GM21576 (cell line): ENCODE measurements at regions not wholly inside any gene's neighbourhood (a gene's known extent, or its start where the extent isn't known, plus 50 kb on each side); places are given as distances from the start of the nearest gene placed in this dataset.
"Not testable (repeated sequence)": the region's sequence is repeated elsewhere in the genome, so short reads cannot be mapped to it uniquely, and the experiment has no call there.

Experiments
- ATAC-seq: cut with Tn5 transposase; IDR thresholded peaks from one replicate; pipeline ENCODE4 v1.9.1; 2021; ENCODE audit warnings: mild to moderate bottlenecking, moderate library complexity; ENCODE audit not compliant: unreplicated experiment

- ATAC-seq: no peak
Observed at GRCh38 chr3:186454881-186455703, 89.1 kb downstream of the CRYGS start.

- ATAC-seq: no peak
Observed at GRCh38 chr3:186453531-186453930, 90.6 kb downstream of the CRYGS start.

- ATAC-seq: no peak
Observed at GRCh38 chr3:186452517-186452916, 90.5 kb upstream of the DGKG start.

GRCh38 chr3:186451371-186451770 lies 89.3 kb upstream of the DGKG start:
- no peak for ATAC-seq

GRCh38 chr3:186444974-186445373 lies 82.9 kb upstream of the DGKG start:
- no peak for ATAC-seq

GRCh38 chr3:186444288-186444687 lies 82.3 kb upstream of the DGKG start:
- no peak for ATAC-seq

GRCh38 chr3:186442979-186443378 lies 80.9 kb upstream of the DGKG start:
- not testable (repeated sequence) for ATAC-seq

- no peak for ATAC-seq
Observed at GRCh38 chr3:186442162-186442561, 80.1 kb upstream of the DGKG start.

- ATAC-seq: no peak
Observed at GRCh38 chr3:186440891-186441290, 78.9 kb upstream of the DGKG start.

- no peak for ATAC-seq
Observed at GRCh38 chr3:186439725-186440124, 77.7 kb upstream of the DGKG start.

- not testable (repeated sequence) for ATAC-seq
Observed at GRCh38 chr3:186435332-186435731, 73.3 kb upstream of the DGKG start.

GRCh38 chr3:186432944-186433732 lies 71.1 kb upstream of the DGKG start:
- ATAC-seq: no peak

- ATAC-seq: no peak
Observed at GRCh38 chr3:186432189-186432588, 70.2 kb upstream of the DGKG start.

GRCh38 chr3:186427627-186428281 lies 65.7 kb upstream of the DGKG start:
- ATAC-seq: no peak

GRCh38 chr3:186425788-186426730 lies 64.0 kb upstream of the DGKG start:
- ATAC-seq: no peak

- ATAC-seq: no peak
Observed at GRCh38 chr3:186421946-186422345, 59.9 kb upstream of the DGKG start.

GRCh38 chr3:186418671-186419145 lies 56.7 kb upstream of the DGKG start:
- no peak for ATAC-seq

GRCh38 chr3:186417791-186418190 lies 55.8 kb upstream of the DGKG start:
- ATAC-seq: no peak

GRCh38 chr3:186414735-186415419 lies 52.8 kb upstream of the DGKG start:
- no peak for ATAC-seq
